ENCODE measurements at regions not wholly inside any gene's neighbourhood (a gene's known extent, or its start where the extent isn't known, plus 50 kb on each side); places are given as distances from the start of the nearest gene placed in this dataset.

DNA sequence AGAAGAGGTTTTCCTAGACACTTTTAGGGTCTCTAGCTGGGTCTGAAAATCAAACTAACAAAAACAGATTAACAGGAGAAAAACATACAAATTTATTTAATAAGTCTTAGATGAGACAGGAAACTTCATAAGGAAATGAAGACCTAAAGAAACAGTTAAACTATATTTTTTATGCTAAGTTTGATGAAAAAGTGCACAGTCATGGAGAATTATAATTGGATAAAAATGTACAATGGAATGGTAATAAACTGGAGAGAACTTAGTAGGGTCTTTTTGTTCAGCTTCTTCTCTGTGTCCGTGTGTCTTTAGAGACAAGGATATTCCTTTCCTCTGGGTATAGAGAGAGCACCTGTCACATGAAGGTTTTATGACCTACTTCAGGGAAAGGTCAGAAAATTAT, 323.4 kb downstream of the RAB38 start:
- no peaks in the 10 kb centered on the region for H3K9me3 ChIP-seq (ENCODE audit: control insufficient read depth in 1 of 2, insufficient read depth in 1 of 2, low read depth in 1 of 2, low read length in 2 of 2)
- intact Hi-C loops (cut with micrococcal nuclease) = no loop called here
- TF ChIP-seq SP1 (IDR thresholded peaks at IDR 0.05; ENCODE audit: low read depth) (no peak), EZH2phosphoT487 (IDR thresholded peaks at IDR 0.05; ENCODE audit: borderline replicate concordance) (no peak), ZNF274 (IDR thresholded peaks at IDR 0.05; ENCODE audit: low read depth, low read length) (no peak), EGR1 (IDR thresholded peaks at IDR 0.05; ENCODE audit: low read depth) (no peak), SIN3A (IDR thresholded peaks at IDR 0.05; ENCODE audit: low read depth) (no peak), ELF1 (IDR thresholded peaks at IDR 0.05; ENCODE audit: borderline replicate concordance, low read depth) (no peak), ZFX (IDR thresholded peaks at IDR 0.05) (no peak), JUND (IDR thresholded peaks at IDR 0.05) (no peak), CEBPB (IDR thresholded peaks at IDR 0.05; ENCODE audit: low read depth) (no peak)
- no peak overlapping the region for H3K4me2 ChIP-seq (ENCODE audit: low read length)
- no peak overlapping the region for H3K27ac ChIP-seq (ENCODE audit: low read depth, low read length)
- no peak overlapping the region for H3K9ac ChIP-seq (ENCODE audit: low read length)
- no peaks in the 10 kb centered on the region for H3K9me2 ChIP-seq (ENCODE audit: insufficient read depth)
- POLR2A ChIA-PET = no interaction called here
- no peaks in the 10 kb centered on the region for H3K36me3 ChIP-seq (ENCODE audit: control insufficient read depth in 1 of 2, insufficient read depth in 2 of 2, low read length in 2 of 2)
- no peak for DNase-seq (ENCODE audit: low read depth, low spot score)
- no peak for ATAC-seq
- H3K79me2 ChIP-seq (ENCODE audit: insufficient read depth, low read length) = no peaks in the 10 kb centered on the region
- H2AFZ ChIP-seq (ENCODE audit: low read depth, low read length, poor library complexity, severe bottlenecking) = no peak overlapping the region
- H3K4me3 ChIP-seq (replicated peaks in 1 of 2; ENCODE audit: low read depth in 1 of 2, low read length in 2 of 2) = no peak overlapping the region
- no TSS peak for BruUV-seq (replicated peaks)
- no peaks in the 10 kb centered on the region for H4K20me1 ChIP-seq (ENCODE audit: insufficient read depth)
- H3K27me3 ChIP-seq (ENCODE audit: insufficient read depth, low read length) = no peaks in the 10 kb centered on the region
- RAD21 ChIA-PET (ENCODE audit: low non-redundant PET in 1 of 2, low total read pairs in 2 of 2, uncharacterized antibody in 2 of 2, unreplicated experiment in 2 of 2) = no interaction called here
- no peaks in the 10 kb centered on the region for H3K4me1 ChIP-seq (ENCODE audit: control insufficient read depth in 1 of 2, insufficient read depth in 2 of 2, low read length in 2 of 2)
- CTCF ChIA-PET = no interaction called here

DNA sequence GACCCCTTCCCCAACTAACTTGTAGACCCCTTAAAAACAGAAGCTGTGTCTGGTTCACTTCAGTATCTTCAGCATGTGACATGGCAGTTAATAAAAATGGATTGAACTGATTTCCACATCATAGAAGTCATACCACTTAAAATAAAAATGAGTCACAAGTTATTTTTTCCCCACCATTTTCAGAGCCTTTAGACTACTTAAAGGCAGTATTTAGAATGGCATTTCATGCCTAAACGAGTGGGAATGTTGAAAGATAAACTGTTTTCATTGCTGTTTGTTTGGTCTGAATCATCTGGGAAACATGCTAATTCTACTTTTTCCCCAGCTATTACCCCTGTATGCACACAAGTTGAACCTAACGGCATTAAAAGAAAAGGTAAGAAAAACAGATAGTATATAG, 324.0 kb downstream of the RAB38 start:
- TF ChIP-seq POLR2AphosphoS5 (IDR thresholded peaks at IDR 0.05; ENCODE audit: low read depth, low read length) (no peak), ZNF274 (IDR thresholded peaks at IDR 0.05; ENCODE audit: low read depth, low read length) (no peak), EGR1 (IDR thresholded peaks at IDR 0.05; ENCODE audit: low read depth) (no peak), RAD21 (IDR thresholded peaks at IDR 0.05; ENCODE audit: low read depth) (no peak), EZH2 (IDR thresholded peaks at IDR 0.05) (no peak)
- TF ChIP-seq, protein P1, sequence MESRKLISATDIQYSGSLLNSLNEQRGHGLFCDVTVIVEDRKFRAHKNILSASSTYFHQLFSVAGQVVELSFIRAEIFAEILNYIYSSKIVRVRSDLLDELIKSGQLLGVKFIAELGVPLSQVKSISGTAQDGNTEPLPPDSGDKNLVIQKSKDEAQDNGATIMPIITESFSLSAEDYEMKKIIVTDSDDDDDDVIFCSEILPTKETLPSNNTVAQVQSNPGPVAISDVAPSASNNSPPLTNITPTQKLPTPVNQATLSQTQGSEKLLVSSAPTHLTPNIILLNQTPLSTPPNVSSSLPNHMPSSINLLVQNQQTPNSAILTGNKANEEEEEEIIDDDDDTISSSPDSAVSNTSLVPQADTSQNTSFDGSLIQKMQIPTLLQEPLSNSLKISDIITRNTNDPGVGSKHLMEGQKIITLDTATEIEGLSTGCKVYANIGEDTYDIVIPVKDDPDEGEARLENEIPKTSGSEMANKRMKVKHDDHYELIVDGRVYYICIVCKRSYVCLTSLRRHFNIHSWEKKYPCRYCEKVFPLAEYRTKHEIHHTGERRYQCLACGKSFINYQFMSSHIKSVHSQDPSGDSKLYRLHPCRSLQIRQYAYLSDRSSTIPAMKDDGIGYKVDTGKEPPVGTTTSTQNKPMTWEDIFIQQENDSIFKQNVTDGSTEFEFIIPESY (IDR thresholded peaks at IDR 0.05; ENCODE audit: extremely low read depth, insufficient replicate concordance, low read length) = no peak
- H3K9ac ChIP-seq (ENCODE audit: low read length) = no peak overlapping the region
- BruUV-seq (replicated peaks) = no TSS peak
- H3K27me3 ChIP-seq (ENCODE audit: insufficient read depth, low read length) = no peaks in the 10 kb centered on the region
- no peak overlapping the region for H3K4me3 ChIP-seq (replicated peaks in 1 of 2; ENCODE audit: low read depth in 1 of 2, low read length in 2 of 2)
- H2AFZ ChIP-seq (ENCODE audit: low read depth, low read length, poor library complexity, severe bottlenecking) = no peak overlapping the region
- CTCF ChIA-PET = no interaction called here
- no peaks in the 10 kb centered on the region for H3K4me1 ChIP-seq (ENCODE audit: control insufficient read depth in 1 of 2, insufficient read depth in 2 of 2, low read length in 2 of 2)
- intact Hi-C loops (cut with micrococcal nuclease) = no loop called here
- H3K4me2 ChIP-seq (ENCODE audit: low read length) = no peak overlapping the region
- RAD21 ChIA-PET (ENCODE audit: low non-redundant PET in 1 of 2, low total read pairs in 2 of 2, uncharacterized antibody in 2 of 2, unreplicated experiment in 2 of 2) = no interaction called here
- POLR2A ChIA-PET = no interaction called here
- no peaks in the 10 kb centered on the region for H3K9me3 ChIP-seq (ENCODE audit: control insufficient read depth in 1 of 2, insufficient read depth in 1 of 2, low read depth in 1 of 2, low read length in 2 of 2)
- no peak for DNase-seq (ENCODE audit: low read depth, low spot score)
- ATAC-seq = no peak
- H3K79me2 ChIP-seq (ENCODE audit: insufficient read depth, low read length) = no peaks in the 10 kb centered on the region
- H3K27ac ChIP-seq (ENCODE audit: low read depth, low read length) = no peak overlapping the region
- H4K20me1 ChIP-seq (ENCODE audit: insufficient read depth) = no peaks in the 10 kb centered on the region
- no peaks in the 10 kb centered on the region for H3K36me3 ChIP-seq (ENCODE audit: control insufficient read depth in 1 of 2, insufficient read depth in 2 of 2, low read length in 2 of 2)
- no peaks in the 10 kb centered on the region for H3K9me2 ChIP-seq (ENCODE audit: insufficient read depth)

All from HCT116 (cell line).